ENCODE measurements at regions not wholly inside any gene's neighbourhood (a gene's known extent, or its start where the extent isn't known, plus 50 kb on each side); places are given as distances from the start of the nearest gene placed in this dataset.

GRCh38 chr2:139354518-139354917 is 574.3 kb upstream of the NXPH2 start:
- Histone ChIP-seq H3K36me3 (no peaks in the 10 kb centered on the region), H3K4me3 (no peak overlapping the region), H3K4me1 (no peaks in the 10 kb centered on the region), H3K27me3 (no peaks in the 10 kb centered on the region), H3K9me3 (peaks cover 0 to 7% (median 0%) of the 10 kb centered on the region in 3 donors), H3K27ac (no peak overlapping the region)
- no peak for ATAC-seq
- WGBS, 2 donors (ENCODE audit: low coverage in 1 of 2): 38 to 50% methylated on average over 1 of the region's 1 CpG
- no peak for TF ChIP-seq CTCF (IDR thresholded peaks at IDR 0.05)
- TF ChIP-seq POLR2A (IDR thresholded peaks at IDR 0.05): no peak
- TF ChIP-seq POLR2AphosphoS5 (IDR thresholded peaks at IDR 0.05): no peak
- no peak for TF ChIP-seq EP300 (IDR thresholded peaks at IDR 0.05)

- ATAC-seq: no peak
- Histone ChIP-seq H3K4me1 (no peaks in the 10 kb centered on the region), H3K9me3 (peaks cover 0 to 7% (median 0%) of the 10 kb centered on the region in 3 donors), H3K4me3 (no peak overlapping the region), H3K27ac (no peak overlapping the region), H3K36me3 (no peaks in the 10 kb centered on the region), H3K27me3 (no peaks in the 10 kb centered on the region)
- no CpG with 5 or more reads among the region's 1 CpG for WGBS, 2 donors (ENCODE audit: low coverage in 1 of 2)
- TF ChIP-seq POLR2AphosphoS5 (IDR thresholded peaks at IDR 0.05) (no peak), EP300 (IDR thresholded peaks at IDR 0.05) (no peak), POLR2A (IDR thresholded peaks at IDR 0.05) (no peak), CTCF (IDR thresholded peaks at IDR 0.05) (no peak)
Measured at GRCh38 chr2:139353874-139354273, 573.7 kb upstream of the NXPH2 start.

GRCh38 chr2:139317259-139317658 is 537.1 kb upstream of the NXPH2 start:
- 40% methylated on average over 1 of the region's 1 CpG; no CpG with 5 or more reads in 1 of the 2 donors for WGBS, 2 donors (ENCODE audit: low coverage in 1 of 2)
- Histone ChIP-seq H3K27ac (no peak overlapping the region), H3K4me3 (no peak overlapping the region), H3K27me3 (no peaks in the 10 kb centered on the region), H3K4me1 (no peaks in the 10 kb centered on the region), H3K36me3 (no peaks in the 10 kb centered on the region), H3K9me3 (no peaks in the 10 kb centered on the region)
- TF ChIP-seq POLR2AphosphoS5 (IDR thresholded peaks at IDR 0.05) (no peak), CTCF (IDR thresholded peaks at IDR 0.05) (no peak), POLR2A (IDR thresholded peaks at IDR 0.05) (no peak), EP300 (IDR thresholded peaks at IDR 0.05) (no peak)
- no peak for ATAC-seq

GRCh38 chr2:139314059-139314458 is 533.9 kb upstream of the NXPH2 start:
- Histone ChIP-seq H3K27ac (no peak overlapping the region), H3K4me1 (no peaks in the 10 kb centered on the region), H3K27me3 (no peaks in the 10 kb centered on the region), H3K4me3 (no peak overlapping the region), H3K36me3 (no peaks in the 10 kb centered on the region), H3K9me3 (no peaks in the 10 kb centered on the region)
- TF ChIP-seq POLR2AphosphoS5 (IDR thresholded peaks at IDR 0.05): no peak
- TF ChIP-seq CTCF (IDR thresholded peaks at IDR 0.05): no peak
- no peak for TF ChIP-seq POLR2A (IDR thresholded peaks at IDR 0.05)
- no peak for TF ChIP-seq EP300 (IDR thresholded peaks at IDR 0.05)
- WGBS, 2 donors (ENCODE audit: low coverage in 1 of 2): 25 to 50% methylated on average over 1 of the region's 1 CpG
- ATAC-seq: no peak

- no peak for TF ChIP-seq POLR2AphosphoS5 (IDR thresholded peaks at IDR 0.05)
- no peak for TF ChIP-seq CTCF (IDR thresholded peaks at IDR 0.05)
- no peak for TF ChIP-seq EP300 (IDR thresholded peaks at IDR 0.05)
- TF ChIP-seq POLR2A (IDR thresholded peaks at IDR 0.05): no peak
- ATAC-seq: no peak
- Histone ChIP-seq H3K9me3 (no peaks in the 10 kb centered on the region), H3K27ac (no peak overlapping the region), H3K4me1 (no peaks in the 10 kb centered on the region), H3K36me3 (no peaks in the 10 kb centered on the region), H3K27me3 (no peaks in the 10 kb centered on the region), H3K4me3 (no peak overlapping the region)
- WGBS, 2 donors (ENCODE audit: low coverage in 1 of 2): 48 to 64% methylated on average over 3 of the region's 3 CpGs
Measured at GRCh38 chr2:139296672-139297209, 516.6 kb upstream of the NXPH2 start.

Data from gastroesophageal sphincter (tissue), 4 donors.